ENCODE measurements at regions not wholly inside any gene's neighbourhood (a gene's known extent, or its start where the extent isn't known, plus 50 kb on each side); places are given as distances from the start of the nearest gene placed in this dataset.

- TF ChIP-seq ZNF133 (tag by site-specific recombination; IDR thresholded peaks at IDR 0.05): no peak
- TF ChIP-seq ZBTB21 (tag by site-specific recombination; IDR thresholded peaks at IDR 0.05): no peak
- TF ChIP-seq, protein P1, sequence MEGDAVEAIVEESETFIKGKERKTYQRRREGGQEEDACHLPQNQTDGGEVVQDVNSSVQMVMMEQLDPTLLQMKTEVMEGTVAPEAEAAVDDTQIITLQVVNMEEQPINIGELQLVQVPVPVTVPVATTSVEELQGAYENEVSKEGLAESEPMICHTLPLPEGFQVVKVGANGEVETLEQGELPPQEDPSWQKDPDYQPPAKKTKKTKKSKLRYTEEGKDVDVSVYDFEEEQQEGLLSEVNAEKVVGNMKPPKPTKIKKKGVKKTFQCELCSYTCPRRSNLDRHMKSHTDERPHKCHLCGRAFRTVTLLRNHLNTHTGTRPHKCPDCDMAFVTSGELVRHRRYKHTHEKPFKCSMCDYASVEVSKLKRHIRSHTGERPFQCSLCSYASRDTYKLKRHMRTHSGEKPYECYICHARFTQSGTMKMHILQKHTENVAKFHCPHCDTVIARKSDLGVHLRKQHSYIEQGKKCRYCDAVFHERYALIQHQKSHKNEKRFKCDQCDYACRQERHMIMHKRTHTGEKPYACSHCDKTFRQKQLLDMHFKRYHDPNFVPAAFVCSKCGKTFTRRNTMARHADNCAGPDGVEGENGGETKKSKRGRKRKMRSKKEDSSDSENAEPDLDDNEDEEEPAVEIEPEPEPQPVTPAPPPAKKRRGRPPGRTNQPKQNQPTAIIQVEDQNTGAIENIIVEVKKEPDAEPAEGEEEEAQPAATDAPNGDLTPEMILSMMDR (tag by site-specific recombination; IDR thresholded peaks at IDR 0.05): no peak
- no peak for TF ChIP-seq ZNF548 (tag by site-specific recombination; IDR thresholded peaks at IDR 0.05)
- TF ChIP-seq ZNF416 (tag by site-specific recombination; IDR thresholded peaks at IDR 0.05): no peak
- no peak for TF ChIP-seq ZNF792 (tag by site-specific recombination; IDR thresholded peaks at IDR 0.05)
- no peak for TF ChIP-seq ZNF138 (tag by site-specific recombination; IDR thresholded peaks at IDR 0.05; ENCODE audit: borderline replicate concordance)
- TF ChIP-seq, protein P2, sequence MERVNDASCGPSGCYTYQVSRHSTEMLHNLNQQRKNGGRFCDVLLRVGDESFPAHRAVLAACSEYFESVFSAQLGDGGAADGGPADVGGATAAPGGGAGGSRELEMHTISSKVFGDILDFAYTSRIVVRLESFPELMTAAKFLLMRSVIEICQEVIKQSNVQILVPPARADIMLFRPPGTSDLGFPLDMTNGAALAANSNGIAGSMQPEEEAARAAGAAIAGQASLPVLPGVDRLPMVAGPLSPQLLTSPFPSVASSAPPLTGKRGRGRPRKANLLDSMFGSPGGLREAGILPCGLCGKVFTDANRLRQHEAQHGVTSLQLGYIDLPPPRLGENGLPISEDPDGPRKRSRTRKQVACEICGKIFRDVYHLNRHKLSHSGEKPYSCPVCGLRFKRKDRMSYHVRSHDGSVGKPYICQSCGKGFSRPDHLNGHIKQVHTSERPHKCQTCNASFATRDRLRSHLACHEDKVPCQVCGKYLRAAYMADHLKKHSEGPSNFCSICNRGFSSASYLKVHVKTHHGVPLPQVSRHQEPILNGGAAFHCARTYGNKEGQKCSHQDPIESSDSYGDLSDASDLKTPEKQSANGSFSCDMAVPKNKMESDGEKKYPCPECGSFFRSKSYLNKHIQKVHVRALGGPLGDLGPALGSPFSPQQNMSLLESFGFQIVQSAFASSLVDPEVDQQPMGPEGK (tag by site-specific recombination; IDR thresholded peaks at IDR 0.05): no peak
- TF ChIP-seq SETDB1 (IDR thresholded peaks at IDR 0.05; ENCODE audit: insufficient read length, low read length): no peak
- TF ChIP-seq TSHZ1 (tag by site-specific recombination; IDR thresholded peaks at IDR 0.05; ENCODE audit: borderline replicate concordance): no peak
- TF ChIP-seq ZNF585B (tag by site-specific recombination; IDR thresholded peaks at IDR 0.05): no peak
- TF ChIP-seq, protein P3, sequence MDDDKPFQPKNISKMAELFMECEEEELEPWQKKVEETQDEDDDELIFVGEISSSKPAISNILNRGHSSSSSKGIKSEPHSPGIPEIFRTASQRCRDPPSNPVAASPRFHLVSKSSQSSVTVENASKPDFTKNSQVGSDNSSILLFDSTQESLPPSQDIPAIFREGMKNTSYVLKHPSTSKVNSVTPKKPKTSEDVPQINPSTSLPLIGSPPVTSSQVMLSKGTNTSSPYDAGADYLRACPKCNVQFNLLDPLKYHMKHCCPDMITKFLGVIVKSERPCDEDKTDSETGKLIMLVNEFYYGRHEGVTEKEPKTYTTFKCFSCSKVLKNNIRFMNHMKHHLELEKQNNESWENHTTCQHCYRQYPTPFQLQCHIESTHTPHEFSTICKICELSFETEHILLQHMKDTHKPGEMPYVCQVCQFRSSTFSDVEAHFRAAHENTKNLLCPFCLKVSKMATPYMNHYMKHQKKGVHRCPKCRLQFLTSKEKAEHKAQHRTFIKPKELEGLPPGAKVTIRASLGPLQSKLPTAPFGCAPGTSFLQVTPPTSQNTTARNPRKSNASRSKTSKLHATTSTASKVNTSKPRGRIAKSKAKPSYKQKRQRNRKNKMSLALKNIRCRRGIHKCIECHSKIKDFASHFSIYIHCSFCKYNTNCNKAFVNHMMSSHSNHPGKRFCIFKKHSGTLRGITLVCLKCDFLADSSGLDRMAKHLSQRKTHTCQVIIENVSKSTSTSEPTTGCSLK (tag by site-specific recombination; IDR thresholded peaks at IDR 0.05): no peak
- TF ChIP-seq, protein P4, sequence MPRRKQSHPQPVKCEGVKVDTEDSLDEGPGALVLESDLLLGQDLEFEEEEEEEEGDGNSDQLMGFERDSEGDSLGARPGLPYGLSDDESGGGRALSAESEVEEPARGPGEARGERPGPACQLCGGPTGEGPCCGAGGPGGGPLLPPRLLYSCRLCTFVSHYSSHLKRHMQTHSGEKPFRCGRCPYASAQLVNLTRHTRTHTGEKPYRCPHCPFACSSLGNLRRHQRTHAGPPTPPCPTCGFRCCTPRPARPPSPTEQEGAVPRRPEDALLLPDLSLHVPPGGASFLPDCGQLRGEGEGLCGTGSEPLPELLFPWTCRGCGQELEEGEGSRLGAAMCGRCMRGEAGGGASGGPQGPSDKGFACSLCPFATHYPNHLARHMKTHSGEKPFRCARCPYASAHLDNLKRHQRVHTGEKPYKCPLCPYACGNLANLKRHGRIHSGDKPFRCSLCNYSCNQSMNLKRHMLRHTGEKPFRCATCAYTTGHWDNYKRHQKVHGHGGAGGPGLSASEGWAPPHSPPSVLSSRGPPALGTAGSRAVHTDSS (tag by site-specific recombination; IDR thresholded peaks at IDR 0.05): no peak
- TF ChIP-seq ZNF707 (tag by site-specific recombination; IDR thresholded peaks at IDR 0.05): no peak
Measured at GRCh38 chr4:186010821-186011220, 58.1 kb upstream of the TLR3 start.
